ENCODE measurements at regions not wholly inside any gene's neighbourhood (a gene's known extent, or its start where the extent isn't known, plus 50 kb on each side); places are given as distances from the start of the nearest gene placed in this dataset.

- TF ChIP-seq CTCF (conservative IDR thresholded peaks at IDR 0.05 in 1 of 2, IDR thresholded peaks at IDR 0.05 in 1 of 2; ENCODE audit: low read depth in 1 of 2, low read length in 2 of 2) (no peak), EZH2 (IDR thresholded peaks at IDR 0.05; ENCODE audit: low read length, missing control alignments) (no peak)
These were observed 161.2 kb downstream of the TMX1 start for GRCh38 chr14:51401272-51401671.

Measured in fibroblast of lung (primary cell).